GM12872 (cell line): ENCODE measurements at regions not wholly inside any gene's neighbourhood (a gene's known extent, or its start where the extent isn't known, plus 50 kb on each side); places are given as distances from the start of the nearest gene placed in this dataset.

Source experiments
- CTCF ChIP-seq: IDR thresholded peaks from 3 replicates; pipeline ENCODE4 v1.5.1; 2011; ENCODE audit warnings: low read depth, mild to moderate bottlenecking, low read length, moderate library complexity; ENCODE audit not compliant: insufficient read depth

- TF ChIP-seq CTCF, result no peak
Observed at GRCh38 chr14:65278589-65278988, 133.9 kb upstream of the FUT8 start.

DNA sequence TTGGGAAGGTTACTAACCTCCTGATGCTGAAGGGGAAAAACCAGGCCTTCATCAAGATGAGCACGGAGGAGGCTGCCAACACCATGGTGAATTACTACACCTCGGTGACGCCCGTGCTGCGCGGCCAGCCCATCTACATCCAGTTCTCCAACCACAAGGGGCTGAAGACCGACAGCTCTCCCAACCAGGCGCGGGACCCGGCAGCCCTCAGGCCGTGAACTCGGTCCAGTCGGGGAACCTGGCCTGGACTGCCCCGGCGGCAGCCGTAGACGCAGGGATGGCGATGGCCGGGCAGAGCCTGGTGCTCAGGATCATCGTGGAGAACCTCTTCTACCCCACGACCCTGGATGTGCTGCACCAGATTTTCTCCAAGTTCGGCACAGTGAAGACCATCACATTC is 133.0 kb upstream of the FUT8 start:
- TF ChIP-seq CTCF, result no peak

GRCh38 chr14:65279958-65280357 is 132.6 kb upstream of the FUT8 start:
- TF ChIP-seq CTCF, result no peak

DNA sequence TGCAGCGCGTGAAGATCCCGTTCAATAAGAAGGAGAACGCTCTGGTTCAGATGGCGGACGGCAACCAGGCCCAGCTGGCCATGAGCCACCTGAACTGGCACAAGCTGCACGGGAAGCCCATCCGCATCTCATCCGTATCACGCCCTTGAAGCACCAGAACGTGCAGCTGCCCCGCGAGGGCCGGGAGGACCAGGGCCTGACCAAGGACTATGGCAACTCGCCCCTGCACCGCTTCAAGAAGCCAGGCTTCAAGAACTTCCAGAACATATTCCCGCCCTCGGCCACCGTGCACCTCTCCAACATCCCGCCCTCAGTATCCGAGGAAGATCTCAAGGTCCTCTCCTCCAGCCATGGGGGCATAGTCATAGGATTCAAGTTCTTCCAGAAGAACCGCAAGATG is 131.9 kb upstream of the FUT8 start:
- TF ChIP-seq CTCF, result no peak

- TF ChIP-seq CTCF, result no peak
Observed at GRCh38 chr14:65281991-65282895, 130.3 kb upstream of the FUT8 start.

DNA sequence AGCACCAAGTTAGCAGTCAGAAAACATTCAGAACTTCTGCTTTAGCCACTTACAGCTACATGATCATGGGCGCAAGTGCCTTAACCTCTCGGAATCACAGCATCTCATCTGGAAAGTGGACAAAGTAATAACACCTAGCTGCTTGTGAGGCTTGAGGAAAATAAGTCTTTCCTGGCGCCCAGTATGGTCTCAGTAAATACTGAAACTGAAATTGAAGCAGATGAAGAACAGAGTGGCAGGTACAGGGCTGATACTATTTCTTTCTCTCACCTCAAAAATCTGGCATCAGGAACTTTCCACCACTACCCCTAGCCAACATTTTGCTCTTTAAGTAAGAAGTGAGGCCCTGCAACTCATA is 129.7 kb upstream of the FUT8 start:
- TF ChIP-seq CTCF, result no peak

DNA sequence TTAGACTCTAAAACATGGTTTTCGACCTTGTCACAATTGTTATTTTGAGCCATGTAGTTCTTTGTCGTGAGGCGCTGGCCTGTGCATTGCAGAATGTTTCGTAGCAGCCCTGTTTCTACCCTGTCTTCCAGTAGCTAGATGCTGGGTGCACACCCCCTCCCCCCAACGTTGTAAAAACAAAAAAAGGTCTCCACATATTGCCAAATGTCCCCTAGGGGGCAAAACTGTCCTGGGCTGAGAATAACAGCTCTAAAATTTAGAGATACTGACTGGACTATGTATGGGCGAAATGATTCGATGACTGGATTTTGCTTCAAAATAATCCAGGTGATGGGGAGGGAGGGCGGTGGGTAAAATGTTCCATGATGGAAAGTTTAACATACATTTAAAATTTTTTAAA is 126.1 kb upstream of the FUT8 start:
- peak; percentile 65 for TF ChIP-seq CTCF
